GM10248 (cell line): ENCODE measurements at regions not wholly inside any gene's neighbourhood (a gene's known extent, or its start where the extent isn't known, plus 50 kb on each side); places are given as distances from the start of the nearest gene placed in this dataset.

Experiments
- CTCF ChIA-PET: fragments of 300-600 bp; sonication (Branson Sonifier 250); formaldehyde crosslinking; extraction: SDS; loops from one replicate; lab custom pipeline; 2021; ENCODE audit warnings: antibody characterized with exemption; lab: Yijun Ruan, JAX
- POLR2A ChIA-PET: fragments of 350-650 bp; sonication (Branson Sonifier 250); formaldehyde crosslinking; extraction: SDS; loops from one replicate; lab custom pipeline; 2020; ENCODE audit warnings: antibody characterized with exemption; lab: Yijun Ruan, JAX
- DNase-seq: peaks from one replicate; pipeline ENCODE4 v3.0.0; 2012; ENCODE audit errors: extremely low spot score
- CTCF ChIP-seq: IDR thresholded peaks from 2 replicates; pipeline ENCODE4 v1.5.1; 2012; ENCODE audit warnings: mild to moderate bottlenecking, low read depth; ENCODE audit errors: extremely low read depth, missing control alignments, control extremely low read depth

GRCh38 chr1:209412566-209412965, 170.9 kb upstream of the CAMK1G start:
- ChIA-PET POLR2A (no interaction called here), CTCF (interaction anchor here (1.3 kb wide), 1 partner anchor 9 kb away, joined by 3 read pairs; no protein-coding TSS in a partner anchor)
- no peak for DNase-seq
- TF ChIP-seq CTCF: no peak

- POLR2A ChIA-PET: no interaction called here
- TF ChIP-seq CTCF: no peak
- CTCF ChIA-PET: interaction anchor here (1.3 kb wide), 1 partner anchor 9 kb away, joined by 3 read pairs; no protein-coding TSS in a partner anchor
- DNase-seq: no peak
Measured at GRCh38 chr1:209413062-209413461, 170.5 kb upstream of the CAMK1G start.

GRCh38 chr1:209414803-209415329, 168.6 kb upstream of the CAMK1G start:
- POLR2A ChIA-PET: no interaction called here
- CTCF ChIA-PET: interaction anchor here (1.2 to 1.4 kb wide), 3 partner anchors 8 to 20 kb away, joined by 3 to 4 read pairs (median 3); no protein-coding TSS in a partner anchor
- DNase-seq: no peak
- no peak for TF ChIP-seq CTCF

DNA sequence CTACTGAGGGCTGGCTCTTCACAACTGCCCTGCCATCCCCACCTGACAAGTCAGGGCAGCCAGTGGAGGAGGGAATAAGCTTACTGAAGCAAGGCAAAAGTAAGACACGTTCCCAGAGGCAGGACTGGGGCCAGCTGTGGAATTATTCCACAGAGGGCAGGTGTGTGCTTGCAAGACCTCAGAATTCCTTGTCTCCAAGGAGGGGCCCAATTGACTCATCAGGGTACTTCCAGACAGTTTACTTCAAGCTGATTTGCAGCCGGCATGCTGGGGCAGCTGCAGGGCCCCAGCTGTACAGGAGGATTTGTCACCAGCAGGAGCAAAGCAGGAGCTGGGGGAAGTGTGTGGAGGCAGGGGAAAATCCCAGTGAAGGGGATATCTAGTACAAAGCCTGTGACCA, 167.5 kb upstream of the CAMK1G start:
- ChIA-PET POLR2A (no interaction called here), CTCF (interaction anchor here (1.2 to 1.4 kb wide), 2 partner anchors 10 to 61 kb away, joined by 3 read pairs; no protein-coding TSS in a partner anchor)
- TF ChIP-seq CTCF: no peak
- no peak for DNase-seq

DNA sequence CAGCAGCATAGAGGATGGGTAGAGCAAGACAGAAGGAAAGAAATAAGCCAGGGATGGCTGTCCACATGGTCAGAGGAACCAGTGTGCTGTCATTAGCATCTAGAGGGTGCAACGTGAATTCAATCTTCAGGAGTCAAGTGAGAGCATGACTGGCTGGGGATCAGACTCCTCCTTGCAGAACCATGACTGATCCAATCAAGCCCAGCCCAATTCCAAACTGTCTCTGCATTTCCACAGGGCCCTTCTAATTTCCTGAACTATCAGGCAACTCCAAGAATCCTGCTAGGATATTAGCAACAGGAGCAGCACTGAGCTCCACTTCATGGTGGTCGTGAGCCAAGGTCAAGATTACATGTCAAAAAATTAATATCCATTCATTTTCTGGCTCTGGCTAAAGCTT, 166.8 kb upstream of the CAMK1G start:
- no peak for DNase-seq
- ChIA-PET POLR2A (no interaction called here), CTCF (no interaction called here)
- TF ChIP-seq CTCF: no peak

DNA sequence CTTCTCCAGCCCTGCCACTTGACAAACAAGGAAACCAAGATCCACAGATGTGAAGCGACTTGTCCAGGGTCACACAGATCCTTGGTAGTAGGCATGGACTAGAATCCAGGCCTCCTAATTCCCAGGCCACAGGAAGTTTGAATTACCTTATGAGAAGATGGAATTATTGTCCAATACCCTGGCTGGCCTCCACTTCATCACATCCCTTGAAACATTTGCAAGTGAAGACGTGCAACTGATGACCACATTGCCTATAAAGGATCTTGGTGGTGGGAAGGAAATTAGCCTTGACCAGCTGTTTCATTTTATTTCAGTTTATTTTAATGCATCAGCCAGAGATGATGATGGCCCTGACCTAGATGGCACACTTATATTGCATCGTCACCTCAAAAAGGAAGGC, 165.8 kb upstream of the CAMK1G start:
- TF ChIP-seq CTCF: no peak
- POLR2A ChIA-PET: no interaction called here
- CTCF ChIA-PET: interaction anchor here (1.0 kb wide), 1 partner anchor 11 kb away, joined by 3 read pairs; no protein-coding TSS in a partner anchor
- DNase-seq: no peak
